ENCODE measurements at regions not wholly inside any gene's neighbourhood (a gene's known extent, or its start where the extent isn't known, plus 50 kb on each side); places are given as distances from the start of the nearest gene placed in this dataset.

DNA sequence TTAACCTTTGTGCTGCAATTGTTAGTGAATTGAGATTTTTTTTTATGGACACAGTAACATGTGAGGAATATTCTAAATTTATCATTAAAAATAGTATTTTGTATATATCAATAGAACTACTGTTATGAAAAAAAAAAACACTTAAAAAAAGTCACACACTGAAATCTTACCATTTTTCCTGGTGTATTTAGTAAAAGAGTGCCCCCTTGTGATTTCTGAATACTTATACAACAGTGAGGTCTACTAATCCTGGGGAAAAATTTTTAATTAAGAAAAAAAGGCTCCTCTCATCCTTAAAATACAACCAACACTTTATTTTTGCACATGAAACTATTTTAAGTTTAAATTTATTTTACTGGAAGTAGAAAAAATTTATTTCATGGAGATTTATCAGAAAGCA lies 56.4 kb upstream of the SPOCK3 start:
- peak in 1 of 2 experiments; percentile 17 for DNase-seq

DNA sequence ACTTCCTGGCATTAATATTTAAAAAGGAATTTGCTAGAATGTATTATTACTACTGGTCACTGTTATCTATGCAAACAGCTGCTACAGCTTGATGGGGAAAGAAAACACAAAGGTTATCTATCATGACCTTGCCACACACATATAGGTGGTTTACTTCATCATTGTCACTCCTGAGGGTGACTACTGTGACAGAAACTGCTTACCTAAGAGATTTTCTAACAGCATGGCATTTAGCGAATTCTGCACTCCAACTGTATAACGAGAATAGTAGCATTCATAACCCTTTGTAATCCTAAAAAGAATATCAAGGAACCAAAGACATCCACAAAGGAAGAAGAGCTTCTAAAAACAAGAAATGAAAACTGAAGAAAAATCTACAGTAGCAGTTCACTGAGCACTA lies 74.6 kb upstream of the SPOCK3 start:
- no peak for DNase-seq

DNA sequence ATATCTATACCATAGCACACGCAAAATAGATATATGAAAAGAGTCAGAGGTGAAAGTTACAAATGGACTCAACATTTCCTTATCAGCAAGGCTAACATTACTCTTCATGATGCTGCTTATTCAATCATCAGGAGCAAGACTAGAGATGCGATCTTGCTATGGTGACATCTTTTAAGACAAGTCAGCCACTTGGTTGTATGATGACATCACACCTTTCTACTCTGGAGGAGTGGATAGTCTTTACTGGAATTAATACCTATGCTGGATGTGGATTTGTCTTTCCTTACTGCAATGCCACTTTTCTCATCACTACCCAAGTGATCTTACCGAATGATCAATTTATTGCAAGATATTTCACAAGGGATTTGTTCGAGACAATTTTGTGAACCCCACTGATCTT lies 87.0 kb upstream of the SPOCK3 start:
- no peak for DNase-seq

DNA sequence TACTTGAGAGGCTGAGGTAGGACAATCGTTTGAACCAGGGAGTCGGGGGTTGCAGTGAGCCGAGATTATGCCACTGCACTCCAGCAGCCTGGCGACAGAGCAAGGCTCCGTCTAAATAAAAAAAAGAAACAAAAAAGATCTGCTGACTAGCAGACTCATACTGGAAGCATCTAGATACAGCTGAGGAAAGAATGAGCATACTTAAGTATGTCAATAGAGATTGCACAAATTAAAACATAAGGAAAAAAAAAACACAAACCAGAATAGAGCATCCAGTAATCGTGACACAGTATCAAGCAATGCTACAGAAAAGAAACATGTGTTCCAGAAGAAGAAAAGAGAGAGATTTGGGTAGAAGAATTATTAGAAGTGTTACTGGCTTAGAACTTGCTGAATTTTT lies 105.5 kb upstream of the SPOCK3 start:
- no peak for DNase-seq

DNA sequence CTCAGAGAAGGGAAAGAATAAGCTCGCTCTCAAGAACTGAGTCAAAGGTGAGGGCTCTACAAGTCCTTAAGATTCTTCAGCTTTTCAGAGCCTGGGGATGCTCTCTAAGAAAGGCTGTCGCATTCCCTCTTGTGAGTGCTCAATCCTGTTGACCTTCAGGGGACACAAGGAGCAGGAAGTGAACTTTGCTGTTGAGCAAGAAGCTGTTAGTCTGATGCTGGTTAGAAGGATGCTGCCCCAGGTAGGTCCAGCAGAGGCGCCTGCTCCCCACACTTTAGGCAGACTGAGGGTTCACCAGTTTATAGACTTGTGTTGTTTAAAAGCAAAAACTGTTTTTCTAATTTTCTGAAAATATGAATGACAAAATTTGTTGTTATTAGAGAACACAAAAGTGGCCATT lies 125.4 kb upstream of the SPOCK3 start:
- no peak for DNase-seq

DNA sequence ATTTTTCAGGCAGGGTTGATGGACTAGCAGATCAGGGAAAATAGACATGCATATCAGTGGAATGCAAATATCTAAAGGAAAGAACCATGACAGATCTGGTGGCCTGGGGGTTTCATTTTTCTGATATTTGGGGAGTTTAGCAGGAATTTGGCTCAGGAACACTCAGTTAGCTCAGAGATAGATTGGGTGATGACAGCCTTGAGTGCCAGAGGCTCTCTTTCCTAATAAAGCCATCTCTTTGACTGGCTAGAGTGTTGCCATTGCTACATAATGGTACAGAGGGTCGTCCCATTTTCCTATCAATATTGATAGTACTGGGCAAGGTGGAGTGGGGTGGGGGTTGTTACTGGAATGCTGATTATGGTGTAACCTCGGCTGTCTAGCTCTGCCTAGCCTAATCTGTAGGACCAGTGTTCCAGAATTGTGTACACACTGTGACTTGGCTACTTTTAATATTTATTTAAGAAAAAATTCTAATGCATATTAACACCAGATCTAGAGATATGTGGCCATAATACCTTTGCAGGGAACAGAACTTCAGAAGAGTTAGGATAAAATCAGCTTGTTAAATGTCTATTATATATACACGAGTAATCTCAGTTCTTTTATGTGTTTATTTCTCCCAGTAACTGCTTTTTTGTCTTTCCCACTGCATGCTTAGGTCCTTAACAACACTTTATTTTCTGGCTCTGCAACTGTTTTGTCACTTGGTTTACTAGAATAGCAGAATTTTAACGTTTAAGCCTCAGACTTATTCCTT lies 145.0 kb upstream of the SPOCK3 start:
- DNase-seq = no peak

DNA sequence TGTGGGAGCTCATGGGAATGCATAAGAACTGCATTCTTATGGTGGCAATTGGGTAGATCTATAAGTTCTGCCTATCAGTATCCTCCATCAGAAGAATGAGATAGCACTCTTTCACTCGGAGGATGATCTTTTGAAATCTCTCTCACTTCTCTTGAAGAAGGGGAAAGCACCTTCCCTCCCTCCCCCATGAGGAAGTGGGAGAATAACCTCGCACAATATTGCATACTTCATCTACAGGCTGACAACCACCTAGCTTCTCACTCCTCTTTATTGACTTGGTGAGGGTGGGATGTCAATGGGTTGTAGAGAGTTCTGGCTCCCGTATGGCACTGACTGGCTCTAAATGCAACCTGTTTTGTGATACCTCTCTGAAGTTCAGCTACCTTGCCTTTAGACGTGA lies 146.7 kb upstream of the SPOCK3 start:
- DNase-seq = no peak

DNA sequence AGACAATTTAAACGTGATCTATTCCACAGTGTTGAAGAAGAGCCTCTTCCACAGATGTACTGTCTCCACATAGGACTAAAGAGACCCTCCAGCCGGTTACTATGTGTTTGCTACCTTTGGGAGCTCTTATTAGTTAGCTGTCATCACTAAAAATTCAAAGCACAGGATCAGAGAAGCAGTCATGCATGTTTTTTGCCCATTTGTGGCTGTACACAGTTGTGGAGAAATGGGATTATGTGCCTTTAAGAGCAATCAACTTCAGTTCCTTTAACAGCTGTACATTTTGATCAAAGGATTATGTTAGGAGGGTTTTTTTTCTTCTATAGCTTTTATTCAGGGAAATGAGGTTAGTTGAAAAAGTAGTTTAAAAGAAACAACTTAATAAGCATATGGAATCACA lies 149.0 kb upstream of the SPOCK3 start:
- DNase-seq = peak; percentile 2 to 65

DNA sequence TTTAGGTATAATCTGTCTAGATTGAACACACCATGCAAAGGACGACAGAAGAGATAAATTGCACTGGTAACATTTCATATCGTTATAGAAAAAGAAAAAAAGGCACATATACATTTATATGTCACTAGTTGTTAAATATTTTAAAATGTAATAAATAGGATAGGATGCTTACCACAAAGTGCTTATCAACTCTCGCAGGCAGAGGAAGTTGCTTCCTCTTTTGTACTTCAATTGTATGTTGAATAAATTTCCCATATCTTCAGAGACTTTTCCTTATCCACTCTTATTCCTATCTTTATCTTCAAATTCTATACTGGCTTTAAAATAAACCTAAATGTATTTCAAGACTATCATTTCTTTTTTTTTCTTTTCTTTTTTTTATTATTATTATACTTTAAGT lies 163.3 kb upstream of the SPOCK3 start:
- no peak for DNase-seq

DNA sequence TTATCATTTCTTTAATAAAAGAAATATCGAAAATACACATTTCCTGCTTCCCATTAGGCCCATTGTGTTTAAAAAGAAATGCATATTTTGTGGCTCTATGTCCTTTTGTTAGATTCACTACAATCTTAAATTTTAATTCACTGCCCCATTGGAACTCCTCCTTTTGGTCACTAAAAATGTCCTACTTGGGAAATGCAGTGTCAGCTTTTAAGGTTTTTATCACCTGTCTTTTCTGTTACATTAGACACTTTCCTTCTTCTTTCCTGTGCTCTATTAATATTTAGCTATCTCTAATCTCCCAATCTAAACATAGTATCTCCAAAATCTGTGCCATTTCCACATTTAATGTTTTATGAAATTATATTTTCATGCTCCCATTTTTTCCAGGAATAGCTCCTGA lies 164.9 kb upstream of the SPOCK3 start:
- DNase-seq = no peak

DNA sequence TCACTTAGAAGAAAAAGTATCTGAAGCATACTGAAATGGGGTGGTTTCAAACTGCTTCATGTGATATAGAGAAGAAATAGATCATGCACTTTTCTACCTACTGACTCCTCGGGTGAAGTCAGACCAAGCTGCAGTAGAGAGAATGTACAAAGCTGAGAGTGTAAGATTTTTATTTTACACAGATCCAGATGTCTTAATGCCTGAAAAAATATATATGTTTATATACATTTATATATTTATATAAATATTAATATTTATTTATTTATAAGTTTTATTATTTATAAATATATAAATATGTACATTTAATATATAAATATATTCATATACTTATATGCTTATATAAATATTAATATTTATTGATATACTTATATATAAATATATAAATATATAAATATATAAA lies 171.9 kb upstream of the SPOCK3 start:
- no peak for DNase-seq

DNA sequence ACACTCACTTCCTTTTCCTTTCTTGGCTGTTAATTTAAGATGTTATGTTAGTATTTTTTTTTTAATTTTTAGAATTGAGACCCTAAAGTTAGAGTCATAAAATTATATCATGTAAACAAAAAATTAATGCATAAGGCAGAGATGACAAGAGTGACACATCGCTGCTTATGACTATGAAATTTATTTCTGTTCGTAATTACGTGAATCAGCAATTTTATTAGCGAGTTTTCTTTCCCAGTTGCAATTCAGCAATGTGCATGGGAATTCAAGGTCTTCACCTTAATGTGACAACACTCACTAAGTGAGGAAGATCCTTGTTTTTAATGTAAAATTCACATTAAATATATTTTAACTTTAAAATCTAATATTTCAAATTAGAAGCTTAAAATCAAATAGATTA lies 181.2 kb upstream of the SPOCK3 start:
- no peak for DNase-seq

DNA sequence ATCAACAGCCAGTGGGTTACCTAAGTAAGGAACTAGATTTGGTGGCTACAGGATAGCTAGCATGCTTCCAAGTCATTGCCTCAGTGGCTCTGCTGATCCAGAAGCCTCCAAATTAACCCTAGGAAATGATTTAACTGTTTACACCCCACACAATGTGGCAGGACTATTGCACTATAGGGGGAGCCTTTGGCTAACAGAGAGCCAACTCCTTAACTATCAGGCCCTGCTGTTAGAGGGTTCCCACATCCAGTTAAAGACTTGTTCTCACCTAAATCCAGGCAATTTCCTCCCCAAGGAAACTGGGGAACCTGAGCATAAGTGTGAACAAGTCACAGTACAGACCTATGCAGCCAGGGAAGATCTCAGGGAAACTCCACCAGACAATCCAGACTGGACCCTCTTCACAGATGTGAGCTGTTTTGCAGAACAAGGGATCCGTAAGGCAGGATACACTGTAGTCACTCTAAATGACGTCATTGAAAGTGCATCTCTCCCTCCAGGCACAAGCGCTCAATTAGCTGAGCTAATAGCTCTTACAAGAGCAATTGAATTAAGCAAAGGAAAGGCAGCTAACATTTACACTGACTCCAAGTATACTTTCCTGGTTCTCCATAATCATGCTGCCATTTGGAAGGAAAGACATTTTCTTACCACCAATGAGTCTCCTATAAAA lies 185.3 kb upstream of the SPOCK3 start:
- no peak for DNase-seq

DNA sequence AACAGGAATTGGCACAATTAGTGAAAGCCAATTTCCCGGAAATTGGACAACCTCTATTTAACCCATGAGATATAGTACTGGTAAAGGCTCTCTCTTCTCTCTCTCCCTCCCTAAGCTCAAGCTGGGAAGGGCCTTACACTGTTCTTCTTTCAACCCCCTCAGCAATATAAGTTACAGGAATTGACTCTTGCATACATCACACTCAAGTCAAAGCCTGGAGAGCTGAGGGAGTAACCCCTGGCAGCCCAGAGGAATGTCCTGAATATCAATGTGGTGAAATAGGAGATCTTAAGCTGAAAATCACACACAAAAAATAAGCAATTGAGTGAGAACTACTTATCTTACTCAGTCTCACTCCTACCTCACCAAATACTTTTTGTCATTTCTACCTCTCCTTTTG lies 186.9 kb upstream of the SPOCK3 start:
- DNase-seq = no peak

DNA sequence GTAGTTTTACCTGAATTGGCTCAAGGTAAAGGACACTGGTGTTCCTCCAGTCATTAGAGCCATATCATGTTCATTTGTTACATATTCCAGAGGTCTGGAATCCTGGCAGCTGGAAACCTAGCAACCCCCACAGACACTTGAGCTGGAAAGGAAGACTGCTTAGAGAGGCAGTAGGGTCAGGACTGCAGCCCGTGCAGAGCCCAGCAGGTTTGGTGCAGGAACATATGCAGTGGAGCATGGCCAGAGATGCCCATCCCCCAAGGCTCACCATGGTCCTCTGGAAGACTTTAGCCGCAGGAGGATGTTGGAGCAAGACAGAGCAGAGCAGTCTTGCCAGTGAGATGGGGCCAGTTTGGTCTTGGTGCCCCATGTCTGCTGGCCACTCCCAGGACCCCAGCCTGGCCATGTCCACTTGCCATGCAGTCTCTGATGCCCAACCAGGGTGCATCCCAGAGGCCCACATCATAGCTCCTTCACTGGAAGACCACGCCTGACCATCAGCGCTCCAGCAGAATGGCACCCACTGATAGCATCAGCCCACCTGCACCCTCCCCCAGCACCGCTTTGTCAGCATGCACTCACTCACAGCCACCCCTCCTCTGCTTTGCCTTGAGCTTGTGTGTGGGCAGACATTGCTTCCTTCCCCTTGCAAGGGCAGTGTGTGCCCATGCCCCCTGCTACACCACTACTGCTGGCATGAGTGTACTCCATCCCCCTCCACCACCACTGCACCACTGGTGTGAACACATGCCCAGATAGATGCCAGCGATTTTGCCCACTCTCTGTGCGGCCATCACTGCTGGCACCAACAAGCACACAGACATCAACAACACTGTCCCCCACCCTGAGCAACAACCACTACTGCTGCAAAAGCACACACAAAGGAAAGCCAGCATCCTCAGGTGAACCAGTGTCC lies 190.3 kb upstream of the SPOCK3 start:
- DNase-seq = no peak

DNA sequence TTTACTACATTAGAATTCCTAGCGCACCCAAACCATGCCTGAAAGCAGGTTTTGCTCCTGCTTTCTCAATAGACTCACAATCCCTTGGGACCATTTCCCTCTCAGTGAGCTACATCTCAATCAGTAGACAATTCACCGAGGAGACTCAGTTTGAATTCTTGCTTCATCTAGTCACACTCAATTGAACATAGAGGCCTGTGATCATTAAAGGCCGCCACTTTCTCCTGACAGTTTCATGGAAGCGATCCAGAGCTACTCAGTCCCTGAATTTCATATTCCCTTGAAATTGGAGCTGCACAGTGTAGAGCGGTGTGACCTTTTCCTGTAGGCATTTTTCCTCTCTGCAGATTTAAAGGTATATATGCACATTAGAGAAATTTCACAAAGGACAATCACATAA lies 193.9 kb upstream of the SPOCK3 start:
- DNase-seq = no peak

DNA sequence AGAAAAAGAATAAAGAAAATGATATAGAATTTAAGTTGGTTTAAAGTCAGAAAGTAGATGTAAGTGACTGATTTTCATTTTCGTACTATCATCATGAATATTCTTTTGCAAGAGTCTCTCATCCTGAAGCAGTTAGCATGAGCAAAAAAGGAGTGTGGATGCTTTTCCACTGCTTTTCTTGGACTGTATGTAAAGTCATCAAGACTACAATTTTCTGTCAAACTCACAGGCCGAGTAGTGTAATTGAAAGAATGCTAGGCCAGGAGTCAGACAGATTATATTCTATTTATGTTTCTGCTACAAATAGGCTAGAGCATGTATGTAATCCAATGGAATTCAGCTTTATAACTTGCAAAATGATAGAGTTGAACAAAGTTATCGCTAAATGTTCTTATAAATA lies 197.1 kb upstream of the SPOCK3 start:
- DNase-seq = no peak

DNA sequence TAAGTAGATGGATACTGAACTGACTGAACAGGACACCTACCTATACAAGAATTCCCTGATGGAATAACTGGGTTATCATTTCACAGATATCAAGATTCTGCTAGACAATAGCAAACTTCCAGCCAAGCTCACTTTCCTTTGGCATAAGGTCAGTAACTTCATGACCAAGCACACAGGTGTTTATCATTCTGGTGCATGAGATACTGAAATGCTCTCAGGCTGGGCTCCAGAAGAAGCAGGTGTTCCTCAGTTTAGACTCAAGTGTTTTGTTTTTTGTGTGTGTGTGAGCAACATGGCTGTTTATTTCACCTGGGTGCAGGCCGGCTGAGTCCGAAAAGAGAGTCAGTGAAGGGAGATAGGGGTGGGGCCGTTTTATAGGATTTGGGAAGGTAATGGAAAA lies 201.5 kb upstream of the SPOCK3 start:
- DNase-seq = no peak

DNA sequence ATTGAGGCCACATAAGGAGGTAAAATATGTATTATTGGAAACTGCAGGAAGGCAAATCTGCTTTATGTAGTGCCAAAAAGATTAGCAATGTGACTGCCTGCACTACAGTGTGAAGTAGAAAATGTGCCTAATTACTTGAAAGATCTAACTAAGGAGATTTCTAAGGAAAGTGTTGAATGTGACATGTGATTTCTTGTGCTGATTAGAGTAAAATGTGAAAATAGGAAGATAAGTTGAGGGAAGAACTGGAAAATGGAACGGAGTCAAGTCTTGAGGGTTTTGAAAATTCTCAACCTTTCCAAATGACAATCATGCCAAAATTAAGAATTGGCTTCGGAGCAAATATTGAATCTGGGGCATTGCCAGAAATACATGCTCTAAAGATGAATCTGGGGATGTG lies 209.5 kb upstream of the SPOCK3 start:
- no peak for DNase-seq

DNA sequence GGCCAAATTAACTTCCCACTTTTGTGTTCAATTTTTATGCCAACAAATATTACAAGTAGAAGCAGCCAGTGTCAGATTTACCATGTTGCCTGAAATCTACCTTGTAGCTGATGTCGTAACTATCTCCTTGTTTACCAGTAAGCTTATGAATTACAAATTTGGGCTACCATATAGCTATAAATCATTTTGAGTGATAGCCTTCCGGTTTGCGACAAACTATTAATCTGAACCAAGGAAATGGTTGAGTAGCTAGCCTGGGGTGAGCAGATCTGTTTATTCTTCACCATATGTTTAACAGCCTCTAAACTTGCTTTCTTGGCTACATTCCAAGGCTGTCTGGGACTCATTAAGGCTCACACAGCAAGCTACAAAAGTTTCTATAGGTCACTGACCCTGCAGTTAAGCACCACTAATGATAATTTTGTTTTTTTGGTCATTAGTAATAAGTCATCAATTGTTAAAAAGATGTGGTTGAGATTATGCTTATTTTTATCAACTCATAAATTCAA lies 218.7 kb upstream of the SPOCK3 start:
- DNase-seq = peak in 1 of 2 experiments; percentile 46

DNA sequence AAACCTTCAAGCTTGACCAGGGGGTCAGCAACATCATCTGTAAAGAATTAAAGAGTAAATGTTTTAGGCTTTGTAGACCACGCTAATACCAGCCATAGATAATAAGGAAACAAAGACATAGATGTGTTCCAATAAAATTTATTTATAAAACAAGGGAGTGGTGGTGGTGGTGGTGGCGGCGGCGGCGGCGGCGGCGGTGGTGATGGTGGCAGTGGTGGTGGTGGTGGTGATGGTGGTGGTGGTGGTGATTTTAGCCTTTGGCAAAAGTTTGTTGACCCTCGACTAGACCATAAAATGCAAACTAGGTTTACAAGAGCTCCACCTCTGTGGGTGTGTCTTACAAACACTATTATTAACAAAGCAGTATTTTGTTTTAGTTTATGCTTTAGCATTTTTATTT lies 222.3 kb upstream of the SPOCK3 start:
- DNase-seq = no peak

DNA sequence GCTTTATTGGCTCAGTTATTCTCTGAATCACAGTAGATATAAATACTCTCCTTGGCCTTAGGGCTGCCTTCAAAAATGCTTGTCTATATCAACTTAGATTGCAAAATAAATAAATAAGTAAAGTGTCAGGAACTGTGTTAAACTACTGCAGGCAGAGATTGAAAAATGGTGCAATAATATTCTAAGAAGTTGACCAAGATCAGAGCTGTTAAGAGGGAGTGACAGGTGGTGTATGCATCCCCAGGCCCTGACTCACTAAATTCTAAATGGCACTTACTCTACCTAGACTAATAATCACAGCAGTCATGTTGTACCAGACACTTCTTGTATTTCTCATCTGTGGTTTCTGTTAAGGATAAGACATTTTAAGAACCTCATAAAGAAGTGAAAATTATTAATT lies 235.1 kb upstream of the SPOCK3 start:
- DNase-seq = peak in 1 of 2 experiments; percentile 13

DNA sequence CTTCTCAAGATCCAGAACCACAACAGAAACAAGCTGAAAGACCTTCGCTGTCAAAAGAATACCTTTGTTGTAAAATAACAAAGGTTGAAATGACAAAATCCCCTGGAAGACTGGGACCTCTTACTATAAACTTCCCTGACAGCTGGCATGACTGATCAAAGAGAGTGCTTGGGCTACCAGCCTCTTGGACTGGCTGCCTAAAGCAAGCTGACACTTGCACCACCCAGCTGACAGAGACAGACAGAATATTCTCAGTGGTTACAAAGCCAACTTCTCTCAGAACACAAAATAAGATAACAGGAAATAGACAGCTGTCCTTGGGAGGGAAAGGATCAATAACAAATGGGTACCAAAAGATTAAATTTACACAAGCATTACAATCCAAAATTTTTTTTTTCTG lies 241.7 kb upstream of the SPOCK3 start:
- DNase-seq = peak in 1 of 2 experiments; percentile 6

DNA sequence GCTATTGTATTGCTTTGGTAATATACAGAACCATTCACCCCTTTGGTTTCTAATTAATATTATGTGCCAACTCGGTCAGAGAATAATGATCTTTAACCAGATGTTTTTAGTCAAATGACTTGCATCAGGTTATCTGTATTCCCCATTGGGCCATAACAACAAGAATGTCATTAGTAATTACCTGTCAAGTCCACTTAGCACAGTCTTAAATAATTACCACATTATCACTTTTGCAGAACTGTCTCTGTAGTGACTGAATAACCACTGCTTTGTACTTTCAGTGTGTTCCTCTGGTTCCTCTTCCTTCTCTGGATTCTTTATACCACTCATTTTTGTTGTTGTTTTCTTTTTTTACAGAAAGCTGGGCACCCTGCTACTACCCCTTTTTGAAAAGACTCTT lies 257.7 kb upstream of the SPOCK3 start:
- no peak for DNase-seq

Data from NCI-H524 (cell line).